ENCODE measurements at regions not wholly inside any gene's neighbourhood (a gene's known extent, or its start where the extent isn't known, plus 50 kb on each side); places are given as distances from the start of the nearest gene placed in this dataset.

- DNase-seq (ENCODE audit: low read depth in 3 of 3): no peak
Measured at GRCh38 chr14:42947991-42948390, 1341.3 kb downstream of the LRFN5 start.

GRCh38 chr14:42944284-42944683, 1337.6 kb downstream of the LRFN5 start:
- no peak for DNase-seq (ENCODE audit: low read depth in 3 of 3)

GRCh38 chr14:42931308-42931707, 1324.6 kb downstream of the LRFN5 start:
- no peak for DNase-seq (ENCODE audit: low read depth in 3 of 3)

- no peak for DNase-seq (ENCODE audit: low read depth in 3 of 3)
Measured at GRCh38 chr14:42929806-42930480, 1323.3 kb downstream of the LRFN5 start.

GRCh38 chr14:42927313-42927712, 1320.6 kb downstream of the LRFN5 start:
- no peak for DNase-seq (ENCODE audit: low read depth in 3 of 3)

GRCh38 chr14:42921901-42922300, 1315.2 kb downstream of the LRFN5 start:
- DNase-seq (ENCODE audit: low read depth in 3 of 3): no peak

GRCh38 chr14:42918615-42919014, 1311.9 kb downstream of the LRFN5 start:
- no peak for DNase-seq (ENCODE audit: low read depth in 3 of 3)

GRCh38 chr14:42911642-42912041, 1305.0 kb downstream of the LRFN5 start:
- DNase-seq (ENCODE audit: low read depth in 3 of 3): no peak

- DNase-seq (ENCODE audit: low read depth in 3 of 3): no peak
Measured at GRCh38 chr14:42909659-42910058, 1303.0 kb downstream of the LRFN5 start.

GRCh38 chr14:42893183-42893582, 1286.5 kb downstream of the LRFN5 start:
- DNase-seq (ENCODE audit: low read depth in 3 of 3): no peak

- no peak for DNase-seq (ENCODE audit: low read depth in 3 of 3)
Measured at GRCh38 chr14:42884100-42884499, 1277.4 kb downstream of the LRFN5 start.

- DNase-seq (ENCODE audit: low read depth in 3 of 3): no peak
Measured at GRCh38 chr14:42877716-42878115, 1271.0 kb downstream of the LRFN5 start.

- no peak for DNase-seq (ENCODE audit: low read depth in 3 of 3)
Measured at GRCh38 chr14:42872786-42873185, 1266.1 kb downstream of the LRFN5 start.

GRCh38 chr14:42869681-42870080, 1263.0 kb downstream of the LRFN5 start:
- no peak for DNase-seq (ENCODE audit: low read depth in 3 of 3)

- DNase-seq (ENCODE audit: low read depth in 3 of 3): no peak
Measured at GRCh38 chr14:42862114-42862513, 1255.4 kb downstream of the LRFN5 start.

- no peak for DNase-seq (ENCODE audit: low read depth in 3 of 3)
Measured at GRCh38 chr14:42860371-42860770, 1253.7 kb downstream of the LRFN5 start.

GRCh38 chr14:42856106-42856505, 1249.4 kb downstream of the LRFN5 start:
- no peak for DNase-seq (ENCODE audit: low read depth in 3 of 3)

GRCh38 chr14:42855085-42855484, 1248.4 kb downstream of the LRFN5 start:
- DNase-seq (ENCODE audit: low read depth in 3 of 3): no peak

GRCh38 chr14:42854061-42854460, 1247.4 kb downstream of the LRFN5 start:
- no peak for DNase-seq (ENCODE audit: low read depth in 3 of 3)

GRCh38 chr14:42848652-42849051, 1242.0 kb downstream of the LRFN5 start:
- DNase-seq (ENCODE audit: low read depth in 3 of 3): no peak

GRCh38 chr14:42814817-42815216, 1208.1 kb downstream of the LRFN5 start:
- no peak for DNase-seq (ENCODE audit: low read depth in 3 of 3)

- no peak for DNase-seq (ENCODE audit: low read depth in 3 of 3)
Measured at GRCh38 chr14:42806909-42807315, 1200.2 kb downstream of the LRFN5 start.

- DNase-seq (ENCODE audit: low read depth in 3 of 3): no peak
Measured at GRCh38 chr14:42804141-42804540, 1197.5 kb downstream of the LRFN5 start.

- no peak for DNase-seq (ENCODE audit: low read depth in 3 of 3)
Measured at GRCh38 chr14:42802346-42802745, 1195.7 kb downstream of the LRFN5 start.
